ENCODE measurements at regions not wholly inside any gene's neighbourhood (a gene's known extent, or its start where the extent isn't known, plus 50 kb on each side); places are given as distances from the start of the nearest gene placed in this dataset.

DNA sequence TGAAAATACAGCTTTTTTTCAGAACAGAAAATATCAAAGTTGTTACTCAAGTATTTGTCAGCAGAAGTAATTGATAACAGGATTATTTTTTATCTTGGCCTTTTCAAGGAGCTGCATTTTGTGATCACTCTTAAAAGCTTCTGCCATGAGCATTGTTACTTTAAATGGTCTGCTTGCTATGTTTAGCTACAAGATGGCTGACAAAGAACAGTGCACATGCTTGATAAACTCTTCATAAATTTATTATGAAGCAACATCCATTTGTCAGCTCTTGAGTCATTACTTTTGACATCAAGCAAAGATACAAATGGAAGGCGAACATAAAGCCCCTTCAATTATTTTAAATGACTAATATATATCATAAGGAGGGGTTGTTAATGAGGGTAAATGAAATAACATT lies 205.4 kb upstream of the RPS6KA3 start (continued):
- TF ChIP-seq, protein P1, sequence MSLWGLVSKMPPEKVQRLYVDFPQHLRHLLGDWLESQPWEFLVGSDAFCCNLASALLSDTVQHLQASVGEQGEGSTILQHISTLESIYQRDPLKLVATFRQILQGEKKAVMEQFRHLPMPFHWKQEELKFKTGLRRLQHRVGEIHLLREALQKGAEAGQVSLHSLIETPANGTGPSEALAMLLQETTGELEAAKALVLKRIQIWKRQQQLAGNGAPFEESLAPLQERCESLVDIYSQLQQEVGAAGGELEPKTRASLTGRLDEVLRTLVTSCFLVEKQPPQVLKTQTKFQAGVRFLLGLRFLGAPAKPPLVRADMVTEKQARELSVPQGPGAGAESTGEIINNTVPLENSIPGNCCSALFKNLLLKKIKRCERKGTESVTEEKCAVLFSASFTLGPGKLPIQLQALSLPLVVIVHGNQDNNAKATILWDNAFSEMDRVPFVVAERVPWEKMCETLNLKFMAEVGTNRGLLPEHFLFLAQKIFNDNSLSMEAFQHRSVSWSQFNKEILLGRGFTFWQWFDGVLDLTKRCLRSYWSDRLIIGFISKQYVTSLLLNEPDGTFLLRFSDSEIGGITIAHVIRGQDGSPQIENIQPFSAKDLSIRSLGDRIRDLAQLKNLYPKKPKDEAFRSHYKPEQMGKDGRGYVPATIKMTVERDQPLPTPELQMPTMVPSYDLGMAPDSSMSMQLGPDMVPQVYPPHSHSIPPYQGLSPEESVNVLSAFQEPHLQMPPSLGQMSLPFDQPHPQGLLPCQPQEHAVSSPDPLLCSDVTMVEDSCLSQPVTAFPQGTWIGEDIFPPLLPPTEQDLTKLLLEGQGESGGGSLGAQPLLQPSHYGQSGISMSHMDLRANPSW (CRISPR knock-in tag; conservative IDR thresholded peaks at IDR 0.05; ENCODE audit: low read depth): no peak
- TF ChIP-seq FOXK1 (CRISPR knock-in tag; IDR thresholded peaks at IDR 0.05) (no peak), ZNF232 (CRISPR knock-in tag; IDR thresholded peaks at IDR 0.05) (no peak)

- no peaks in the 10 kb centered on the region for H3K9me3 Mint-ChIP-seq
- H3K4me1 Mint-ChIP-seq: no peaks in the 10 kb centered on the region
- ATAC-seq: no peak
- H3K4me3 Mint-ChIP-seq: no peak overlapping the region
- ChIA-PET CTCF (no interaction called here), POLR2A (no interaction called here)
- H3K27me3 Mint-ChIP-seq (ENCODE audit: low read depth): no peaks in the 10 kb centered on the region
- TF ChIP-seq GABPB1 (CRISPR knock-in tag; IDR thresholded peaks at IDR 0.05) (peak; percentile 52; the same call in 1 of the 2 replicates), NR2C2 (CRISPR knock-in tag; IDR thresholded peaks at IDR 0.05) (no peak), ZNF396 (CRISPR knock-in tag; IDR thresholded peaks at IDR 0.05; ENCODE audit: borderline replicate concordance) (no peak)
- TF ChIP-seq, protein P2, sequence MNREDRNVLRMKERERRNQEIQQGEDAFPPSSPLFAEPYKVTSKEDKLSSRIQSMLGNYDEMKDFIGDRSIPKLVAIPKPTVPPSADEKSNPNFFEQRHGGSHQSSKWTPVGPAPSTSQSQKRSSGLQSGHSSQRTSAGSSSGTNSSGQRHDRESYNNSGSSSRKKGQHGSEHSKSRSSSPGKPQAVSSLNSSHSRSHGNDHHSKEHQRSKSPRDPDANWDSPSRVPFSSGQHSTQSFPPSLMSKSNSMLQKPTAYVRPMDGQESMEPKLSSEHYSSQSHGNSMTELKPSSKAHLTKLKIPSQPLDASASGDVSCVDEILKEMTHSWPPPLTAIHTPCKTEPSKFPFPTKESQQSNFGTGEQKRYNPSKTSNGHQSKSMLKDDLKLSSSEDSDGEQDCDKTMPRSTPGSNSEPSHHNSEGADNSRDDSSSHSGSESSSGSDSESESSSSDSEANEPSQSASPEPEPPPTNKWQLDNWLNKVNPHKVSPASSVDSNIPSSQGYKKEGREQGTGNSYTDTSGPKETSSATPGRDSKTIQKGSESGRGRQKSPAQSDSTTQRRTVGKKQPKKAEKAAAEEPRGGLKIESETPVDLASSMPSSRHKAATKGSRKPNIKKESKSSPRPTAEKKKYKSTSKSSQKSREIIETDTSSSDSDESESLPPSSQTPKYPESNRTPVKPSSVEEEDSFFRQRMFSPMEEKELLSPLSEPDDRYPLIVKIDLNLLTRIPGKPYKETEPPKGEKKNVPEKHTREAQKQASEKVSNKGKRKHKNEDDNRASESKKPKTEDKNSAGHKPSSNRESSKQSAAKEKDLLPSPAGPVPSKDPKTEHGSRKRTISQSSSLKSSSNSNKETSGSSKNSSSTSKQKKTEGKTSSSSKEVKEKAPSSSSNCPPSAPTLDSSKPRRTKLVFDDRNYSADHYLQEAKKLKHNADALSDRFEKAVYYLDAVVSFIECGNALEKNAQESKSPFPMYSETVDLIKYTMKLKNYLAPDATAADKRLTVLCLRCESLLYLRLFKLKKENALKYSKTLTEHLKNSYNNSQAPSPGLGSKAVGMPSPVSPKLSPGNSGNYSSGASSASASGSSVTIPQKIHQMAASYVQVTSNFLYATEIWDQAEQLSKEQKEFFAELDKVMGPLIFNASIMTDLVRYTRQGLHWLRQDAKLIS (CRISPR knock-in tag; IDR thresholded peaks at IDR 0.05; ENCODE audit: borderline replicate concordance): no peak
- TF ChIP-seq, protein P3, sequence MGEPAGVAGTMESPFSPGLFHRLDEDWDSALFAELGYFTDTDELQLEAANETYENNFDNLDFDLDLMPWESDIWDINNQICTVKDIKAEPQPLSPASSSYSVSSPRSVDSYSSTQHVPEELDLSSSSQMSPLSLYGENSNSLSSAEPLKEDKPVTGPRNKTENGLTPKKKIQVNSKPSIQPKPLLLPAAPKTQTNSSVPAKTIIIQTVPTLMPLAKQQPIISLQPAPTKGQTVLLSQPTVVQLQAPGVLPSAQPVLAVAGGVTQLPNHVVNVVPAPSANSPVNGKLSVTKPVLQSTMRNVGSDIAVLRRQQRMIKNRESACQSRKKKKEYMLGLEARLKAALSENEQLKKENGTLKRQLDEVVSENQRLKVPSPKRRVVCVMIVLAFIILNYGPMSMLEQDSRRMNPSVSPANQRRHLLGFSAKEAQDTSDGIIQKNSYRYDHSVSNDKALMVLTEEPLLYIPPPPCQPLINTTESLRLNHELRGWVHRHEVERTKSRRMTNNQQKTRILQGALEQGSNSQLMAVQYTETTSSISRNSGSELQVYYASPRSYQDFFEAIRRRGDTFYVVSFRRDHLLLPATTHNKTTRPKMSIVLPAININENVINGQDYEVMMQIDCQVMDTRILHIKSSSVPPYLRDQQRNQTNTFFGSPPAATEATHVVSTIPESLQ (CRISPR knock-in tag; IDR thresholded peaks at IDR 0.05): no peak
- no peak overlapping the region for H3K27ac Mint-ChIP-seq
- no peaks in the 10 kb centered on the region for H3K36me3 Mint-ChIP-seq
- DNase-seq (ENCODE audit: low spot score): no peak
Measured at GRCh38 chrX:20471483-20471882, 204.8 kb upstream of the RPS6KA3 start.

DNA sequence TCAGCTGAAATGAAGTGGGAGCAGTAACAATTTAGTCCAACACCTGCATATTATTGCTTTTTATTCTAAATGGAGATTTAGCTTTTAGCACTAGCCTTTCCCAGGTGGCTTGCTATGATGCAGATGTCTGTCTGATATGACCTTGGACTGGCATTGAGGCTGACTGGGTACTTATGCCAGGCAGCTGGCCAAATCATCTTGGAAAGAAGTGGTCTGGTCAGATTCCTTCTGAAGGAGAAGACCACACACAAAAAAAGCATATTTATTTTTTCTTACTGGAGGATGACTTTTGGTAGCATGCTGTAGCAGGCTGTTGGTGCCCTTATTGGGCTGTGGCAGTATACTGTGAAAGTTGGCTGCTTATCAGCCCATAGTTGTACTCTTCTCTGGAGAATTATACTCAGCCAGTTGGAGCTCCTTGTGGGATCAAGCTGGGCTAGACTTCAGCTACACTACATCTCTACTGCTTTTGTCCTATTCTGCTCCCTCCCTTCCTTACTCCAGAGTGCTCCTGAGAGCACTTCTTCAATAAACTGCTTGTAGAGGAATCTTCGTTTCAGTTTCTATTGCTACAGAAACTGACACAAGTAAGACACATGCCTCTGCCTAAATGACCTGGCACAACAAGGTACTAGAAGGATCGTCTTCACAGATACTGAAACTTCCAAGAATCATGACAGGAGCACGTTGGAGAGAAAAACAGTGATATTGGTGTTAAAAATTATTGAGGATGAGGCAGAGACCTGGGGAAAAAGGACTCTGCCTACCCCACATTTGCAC lies 196.8 kb upstream of the RPS6KA3 start:
- ChIA-PET POLR2A (interaction anchor here (0.6 kb wide), 1 partner anchor 802 kb away, joined by 3 read pairs; no protein-coding TSS in a partner anchor), CTCF (no interaction called here)
- no peaks in the 10 kb centered on the region for H3K36me3 Mint-ChIP-seq
- DNase-seq (ENCODE audit: low spot score): no peak
- H3K4me3 Mint-ChIP-seq: no peak overlapping the region
- H3K27me3 Mint-ChIP-seq (ENCODE audit: low read depth): no peaks in the 10 kb centered on the region
- H3K4me1 Mint-ChIP-seq: peaks cover 7% of the 10 kb centered on the region
- H3K9me3 Mint-ChIP-seq: peaks cover 4% of the 10 kb centered on the region
- no peak for ATAC-seq
- H3K27ac Mint-ChIP-seq: no peak overlapping the region
- TF ChIP-seq, protein P2 (CRISPR knock-in tag; IDR thresholded peaks at IDR 0.05; ENCODE audit: borderline replicate concordance): no peak
- TF ChIP-seq ZNF396 (CRISPR knock-in tag; IDR thresholded peaks at IDR 0.05; ENCODE audit: borderline replicate concordance) (no peak), ZNF423 (CRISPR knock-in tag; IDR thresholded peaks at IDR 0.05) (no peak), RORB (CRISPR knock-in tag; IDR thresholded peaks at IDR 0.05) (no peak)
- TF ChIP-seq, protein P1 (CRISPR knock-in tag; conservative IDR thresholded peaks at IDR 0.05; ENCODE audit: low read depth): no peak
- TF ChIP-seq, protein P4, sequence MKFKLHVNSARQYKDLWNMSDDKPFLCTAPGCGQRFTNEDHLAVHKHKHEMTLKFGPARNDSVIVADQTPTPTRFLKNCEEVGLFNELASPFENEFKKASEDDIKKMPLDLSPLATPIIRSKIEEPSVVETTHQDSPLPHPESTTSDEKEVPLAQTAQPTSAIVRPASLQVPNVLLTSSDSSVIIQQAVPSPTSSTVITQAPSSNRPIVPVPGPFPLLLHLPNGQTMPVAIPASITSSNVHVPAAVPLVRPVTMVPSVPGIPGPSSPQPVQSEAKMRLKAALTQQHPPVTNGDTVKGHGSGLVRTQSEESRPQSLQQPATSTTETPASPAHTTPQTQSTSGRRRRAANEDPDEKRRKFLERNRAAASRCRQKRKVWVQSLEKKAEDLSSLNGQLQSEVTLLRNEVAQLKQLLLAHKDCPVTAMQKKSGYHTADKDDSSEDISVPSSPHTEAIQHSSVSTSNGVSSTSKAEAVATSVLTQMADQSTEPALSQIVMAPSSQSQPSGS (CRISPR knock-in tag; IDR thresholded peaks at IDR 0.05; ENCODE audit: borderline replicate concordance, low read depth): no peak
- TF ChIP-seq, protein P5, sequence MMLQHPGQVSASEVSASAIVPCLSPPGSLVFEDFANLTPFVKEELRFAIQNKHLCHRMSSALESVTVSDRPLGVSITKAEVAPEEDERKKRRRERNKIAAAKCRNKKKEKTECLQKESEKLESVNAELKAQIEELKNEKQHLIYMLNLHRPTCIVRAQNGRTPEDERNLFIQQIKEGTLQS (CRISPR knock-in tag; conservative IDR thresholded peaks at IDR 0.05): no peak

Data from WTC11 (cell line).